Muscle of back (tissue), 3 donors: ENCODE measurements at regions not wholly inside any gene's neighbourhood (a gene's known extent, or its start where the extent isn't known, plus 50 kb on each side); places are given as distances from the start of the nearest gene placed in this dataset.

Experiments
- DNase-seq, 3 donors: peaks; one replicate each; pipeline versions ENCODE4 v3.0.0 to v3.0.0-alpha.2; 2013

- peak in 2 of 3 donors; percentile 52 to 60 for DNase-seq
These were observed 282.1 kb downstream of the NFIB start for GRCh38 chr9:14031810-14032209.

- peak; percentile 74 to 91 (median 78) for DNase-seq
These were observed 282.9 kb downstream of the NFIB start for GRCh38 chr9:14031060-14031414.

- DNase-seq = peak; percentile 93 to 96 (median 94)
These were observed 283.4 kb downstream of the NFIB start for GRCh38 chr9:14030375-14031059.

GRCh38 chr9:14029806-14030374, 284.1 kb downstream of the NFIB start:
- peak; percentile 32 to 84 (median 35) for DNase-seq

DNA sequence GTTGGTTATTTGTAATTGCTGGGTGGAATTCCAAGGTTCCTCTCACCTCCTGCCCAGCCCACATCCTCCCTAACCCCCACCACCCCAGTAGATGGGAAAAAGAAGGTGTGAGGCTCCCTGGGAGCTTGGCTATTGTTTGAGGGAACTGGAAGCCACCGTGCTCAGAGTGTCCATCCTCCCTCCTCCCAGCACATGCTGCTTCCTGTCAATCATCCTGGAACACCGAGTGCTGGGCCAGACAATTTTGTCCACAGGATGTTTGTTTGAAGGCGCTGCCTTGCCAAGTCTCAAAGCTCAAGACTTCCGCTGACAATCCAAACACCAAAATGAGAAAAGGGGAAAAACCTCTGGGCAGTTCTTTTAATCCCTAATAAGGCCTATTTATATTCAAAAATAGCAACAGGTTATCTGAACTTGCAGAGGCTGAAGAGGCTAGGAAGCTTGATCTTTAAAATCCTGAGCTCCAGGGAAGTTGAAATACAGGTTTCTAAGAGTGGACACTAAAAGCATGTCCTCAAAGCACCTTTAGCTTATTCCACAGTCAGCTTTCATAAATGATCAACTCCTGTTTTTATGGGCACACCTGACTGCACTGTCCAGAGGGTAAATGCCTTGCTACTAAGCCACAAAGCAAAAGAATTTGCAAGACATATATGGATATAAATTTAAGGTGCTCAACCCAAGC, 286.7 kb downstream of the NFIB start:
- DNase-seq = peak in 2 of 3 donors; percentile 31 to 45

- no peak for DNase-seq
These were observed 288.2 kb downstream of the NFIB start for GRCh38 chr9:14025741-14026140.

- DNase-seq = no peak
These were observed 290.7 kb downstream of the NFIB start for GRCh38 chr9:14023285-14023684.

DNA sequence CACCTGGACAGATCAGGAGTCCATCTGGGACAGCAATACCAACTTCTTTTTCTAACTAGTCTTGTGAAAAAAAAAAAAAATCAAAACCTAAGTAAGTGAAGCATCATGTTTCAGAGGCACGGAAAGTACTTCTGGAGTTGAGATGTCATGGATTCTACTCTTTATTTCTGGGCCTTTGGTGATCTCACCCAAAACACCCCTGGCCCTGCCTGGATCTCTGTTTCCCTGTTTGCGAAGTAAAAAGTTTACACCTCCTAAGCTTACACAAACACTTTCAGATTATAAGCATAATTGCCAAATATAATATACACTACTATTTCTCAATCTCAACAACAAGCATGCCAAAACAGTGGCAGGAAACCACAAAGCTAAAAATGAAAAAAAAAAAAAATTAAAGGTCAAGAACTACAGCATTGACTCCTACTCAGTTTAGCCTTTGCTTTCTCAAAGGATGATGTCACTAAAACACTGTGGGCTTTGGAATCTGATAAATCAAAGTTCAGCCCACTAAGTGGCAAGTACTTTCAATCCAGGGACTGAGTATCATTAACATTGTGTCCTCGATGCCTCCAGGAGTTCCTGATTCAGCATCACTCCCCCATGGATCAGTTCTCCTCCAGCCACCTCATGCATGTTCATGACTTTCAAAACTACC, 291.9 kb downstream of the NFIB start:
- DNase-seq = no peak

GRCh38 chr9:14018081-14018480, 295.9 kb downstream of the NFIB start:
- no peak for DNase-seq

- no peak for DNase-seq
These were observed 299.2 kb downstream of the NFIB start for GRCh38 chr9:14014744-14015143.

GRCh38 chr9:14014218-14014617, 299.7 kb downstream of the NFIB start:
- DNase-seq = no peak

- DNase-seq = no peak
These were observed 302.0 kb downstream of the NFIB start for GRCh38 chr9:14011799-14012560.

DNA sequence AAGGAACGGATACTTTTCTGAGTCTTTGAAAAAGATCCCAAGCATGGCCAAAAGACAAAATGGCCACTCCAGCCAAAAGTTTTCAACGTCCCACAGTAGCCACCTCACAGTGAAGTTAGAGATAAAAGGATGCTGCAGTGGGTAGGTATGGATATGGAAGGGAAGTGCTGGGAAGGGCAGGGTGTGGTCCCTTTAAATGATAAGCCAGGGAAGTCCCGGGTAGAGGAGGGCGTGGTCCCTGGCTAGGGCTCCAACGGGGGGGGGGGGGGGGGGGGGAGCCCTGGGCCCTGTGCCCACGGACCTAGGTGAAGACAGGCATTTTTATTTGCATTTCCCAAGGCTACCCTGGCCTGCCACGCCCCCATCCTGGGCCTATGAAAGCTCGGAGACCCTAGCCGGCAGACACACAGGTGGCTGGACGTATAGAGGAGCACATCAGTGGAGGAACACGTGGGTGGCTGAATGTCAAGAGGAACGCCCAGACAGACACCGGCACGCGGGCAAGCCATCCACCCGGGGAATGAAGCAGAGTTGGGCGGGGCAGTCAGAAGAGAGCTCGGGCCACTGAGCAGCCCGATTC, 306.7 kb downstream of the NFIB start:
- DNase-seq = no peak

GRCh38 chr9:14006386-14007187, 307.4 kb downstream of the NFIB start:
- DNase-seq = no peak

DNA sequence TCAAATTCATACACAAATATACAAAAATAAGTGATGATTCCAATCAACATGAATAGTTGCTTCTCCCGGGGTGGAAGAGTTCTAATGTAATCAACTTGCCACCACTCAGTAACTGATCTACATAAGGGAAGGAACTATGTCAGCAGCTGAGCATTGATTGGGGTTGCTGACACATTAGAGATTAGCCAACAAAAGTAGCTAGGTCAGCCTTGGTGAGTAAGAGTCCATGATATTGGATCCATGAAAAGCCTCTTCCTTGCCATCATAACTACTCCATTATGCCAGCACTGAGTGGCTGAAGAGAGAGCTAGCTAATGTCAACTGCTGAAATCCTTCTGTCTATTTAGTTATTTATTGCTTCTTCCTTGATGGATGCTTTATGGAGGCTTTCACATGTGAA, 309.8 kb downstream of the NFIB start:
- DNase-seq = no peak

DNA sequence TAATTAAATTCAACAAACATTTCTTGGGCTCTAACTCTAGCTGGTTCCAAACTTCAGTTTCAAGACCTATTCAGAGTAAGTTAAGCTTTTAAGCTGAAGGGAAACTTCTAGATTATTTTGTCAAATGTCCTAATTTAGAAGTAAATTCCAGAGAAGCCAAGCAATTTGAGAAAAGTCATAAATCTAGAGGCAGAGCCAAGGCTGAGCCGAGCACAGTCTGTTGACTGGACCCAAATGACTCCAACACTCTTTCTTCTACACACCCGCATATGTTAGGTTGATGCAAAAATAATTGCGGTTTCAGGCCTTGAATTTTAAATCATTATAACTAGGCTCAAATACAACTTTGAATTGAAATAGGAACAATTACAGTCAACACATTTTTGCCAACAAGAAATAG, 319.7 kb downstream of the NFIB start:
- DNase-seq = no peak

DNA sequence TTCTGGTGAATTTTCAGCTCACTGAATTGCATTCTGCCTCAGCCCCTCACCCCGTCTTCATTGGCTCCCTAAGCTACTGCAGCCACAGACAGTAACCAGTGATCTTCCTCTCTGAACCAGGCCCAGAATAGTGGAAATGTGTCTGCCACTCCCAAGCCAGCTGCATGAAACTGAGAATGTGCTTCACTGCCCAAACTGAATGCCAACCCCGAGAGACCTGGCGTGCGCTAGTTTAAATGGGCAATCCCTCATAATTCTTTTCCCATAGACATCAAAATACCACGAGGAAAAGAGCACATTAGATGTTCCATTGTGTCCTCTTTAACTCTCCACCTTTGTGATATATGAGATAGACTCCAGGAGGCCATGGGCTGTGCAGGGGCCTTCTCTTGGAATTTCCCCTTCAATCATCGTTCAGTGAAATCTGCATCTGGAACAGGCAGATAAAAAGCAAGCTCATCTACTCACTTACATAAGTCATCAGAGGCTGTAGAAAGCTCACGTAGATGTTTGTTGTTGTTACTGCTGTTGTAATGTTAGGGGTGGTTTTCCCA, 320.2 kb downstream of the NFIB start:
- DNase-seq = peak; percentile 40 to 77 (median 52)

- no peak for DNase-seq
These were observed 321.5 kb downstream of the NFIB start for GRCh38 chr9:13992138-13993088.

DNA sequence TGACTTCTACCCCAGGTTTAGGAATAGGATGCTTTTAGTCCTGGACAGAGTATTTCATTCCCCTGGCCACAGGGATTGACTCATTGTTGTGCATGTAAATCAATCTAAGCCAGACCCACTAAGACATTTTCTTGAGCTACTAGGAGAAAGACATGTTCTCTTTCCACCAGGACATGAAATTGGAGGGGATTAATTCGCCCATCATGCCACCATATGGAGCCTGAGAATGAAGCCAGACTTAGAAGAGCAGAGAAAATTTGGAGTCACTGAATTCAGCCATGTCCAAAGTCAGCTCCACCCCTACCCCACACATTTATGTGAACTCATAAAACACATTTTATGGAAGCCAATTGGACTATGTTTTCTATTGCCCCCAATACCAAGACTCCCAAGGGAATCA, 322.5 kb downstream of the NFIB start:
- no peak for DNase-seq
